H9 (cell line): ENCODE measurements at regions not wholly inside any gene's neighbourhood (a gene's known extent, or its start where the extent isn't known, plus 50 kb on each side); places are given as distances from the start of the nearest gene placed in this dataset.

Experiments
- DNase-seq: peaks from one replicate; pipeline ENCODE4 v3.0.0-alpha.2; 2017
- H2AFZ ChIP-seq: one replicate; pipeline ENCODE4 v1.6.1; 2013; ENCODE audit warnings: mild to moderate bottlenecking, low read length, control low read depth, moderate library complexity
- H2AK5ac ChIP-seq: 2 replicates; pipeline ENCODE4 v1.6.1; 2013; ENCODE audit warnings: low read length, control low read depth, mixed read lengths; ENCODE audit not compliant: insufficient read length
- H2BK120ac ChIP-seq: one replicate; pipeline ENCODE4 v1.6.1; 2013; ENCODE audit warnings: low read depth, mild to moderate bottlenecking, low read length, control low read depth, inconsistent platforms; ENCODE audit not compliant: poor library complexity, severe bottlenecking
- H2BK12ac ChIP-seq: 2 replicates; pipeline ENCODE4 v1.6.1; 2013; ENCODE audit warnings: low read length, control low read depth, mixed read lengths, low read depth; ENCODE audit not compliant: insufficient read length
- H2BK15ac ChIP-seq: 2 replicates; pipeline ENCODE4 v1.6.1; 2013; ENCODE audit warnings: low read depth, low read length, control low read depth
- H2BK20ac ChIP-seq: one replicate; pipeline ENCODE4 v1.6.1; 2013; ENCODE audit warnings: low read depth, mild to moderate bottlenecking, low read length, control low read depth, inconsistent platforms; ENCODE audit not compliant: poor library complexity, severe bottlenecking
- H2BK5ac ChIP-seq: 2 replicates; pipeline ENCODE4 v1.6.1; 2013; ENCODE audit warnings: low read length, control low read depth, mixed read lengths; ENCODE audit not compliant: insufficient read length
- H3K14ac ChIP-seq: 2 replicates; pipeline ENCODE4 v1.6.1; 2013; ENCODE audit warnings: low read length, control low read depth; ENCODE audit not compliant: insufficient read depth
- H3K18ac ChIP-seq: 2 replicates; pipeline ENCODE4 v1.6.1; 2013; ENCODE audit warnings: low read depth, mild to moderate bottlenecking, mixed read lengths, low read length, control low read depth; ENCODE audit not compliant: insufficient read length
- H3K23ac ChIP-seq: 2 replicates; pipeline ENCODE4 v1.6.1; 2013; ENCODE audit warnings: low read length, control low read depth, mixed read lengths, low read depth; ENCODE audit not compliant: insufficient read length
- H3K23me2 ChIP-seq: 2 replicates; pipeline ENCODE4 v1.6.1; 2013; ENCODE audit warnings: low read depth, mild to moderate bottlenecking, mixed read lengths, low read length, control low read depth; ENCODE audit not compliant: insufficient read length, poor library complexity, severe bottlenecking
- H3K27ac ChIP-seq: 2 replicates; pipeline ENCODE4 v1.5.1; 2013; ENCODE audit warnings: low read length, control low read depth, mixed read lengths, low read depth; ENCODE audit not compliant: insufficient read length
- H3K27me3 ChIP-seq: 2 replicates; pipeline ENCODE4 v1.6.1; 2013; ENCODE audit warnings: low read length, control low read depth, inconsistent platforms; ENCODE audit not compliant: insufficient read depth
- H3K4ac ChIP-seq: 2 replicates; pipeline ENCODE4 v1.6.1; 2013; ENCODE audit warnings: low read depth, mild to moderate bottlenecking, control low read depth, inconsistent platforms, low read length, moderate library complexity
- H3K4me1 ChIP-seq: 2 replicates; pipeline ENCODE4 v1.6.1; 2013; ENCODE audit warnings: low read length, control low read depth, inconsistent platforms; ENCODE audit not compliant: insufficient read depth
- H3K4me2 ChIP-seq: 2 replicates; pipeline ENCODE4 v1.6.1; 2013; ENCODE audit warnings: low read length, control low read depth, mixed read lengths; ENCODE audit not compliant: insufficient read length, insufficient read depth
- H3K56ac ChIP-seq: 2 replicates; pipeline ENCODE4 v1.6.1; 2013; ENCODE audit warnings: low read depth, mild to moderate bottlenecking, mixed read lengths, low read length, control low read depth; ENCODE audit not compliant: insufficient read length
- H3K79me1 ChIP-seq: 2 replicates; pipeline ENCODE4 v1.6.1; 2013; ENCODE audit warnings: low read depth, mild to moderate bottlenecking, moderate library complexity, low read length, control low read depth, inconsistent platforms; ENCODE audit not compliant: insufficient read depth, poor library complexity, severe bottlenecking
- H3K79me2 ChIP-seq: 2 replicates; pipeline ENCODE4 v1.6.1; 2013; ENCODE audit warnings: low read length, control low read depth, inconsistent platforms; ENCODE audit not compliant: insufficient read depth
- H3K9ac ChIP-seq: 2 replicates; pipeline ENCODE4 v1.6.1; 2013; ENCODE audit warnings: low read length, control low read depth, mixed read lengths; ENCODE audit not compliant: insufficient read length; ENCODE audit errors: extremely low read depth
- H3K9me3 ChIP-seq: one replicate; pipeline ENCODE4 v1.6.1; 2013; ENCODE audit warnings: low read depth, low read length, inconsistent platforms; ENCODE audit not compliant: control insufficient read depth
- H3T11ph ChIP-seq: one replicate; pipeline ENCODE4 v1.6.1; 2013; ENCODE audit warnings: mild to moderate bottlenecking, low read length, control low read depth, inconsistent platforms
- H4K20me1 ChIP-seq: one replicate; pipeline ENCODE4 v1.6.1; 2013; ENCODE audit not compliant: control insufficient read depth, insufficient read length, insufficient read depth
- H4K5ac ChIP-seq: 2 replicates; pipeline ENCODE4 v1.6.1; 2013; ENCODE audit warnings: low read depth, mild to moderate bottlenecking, mixed read lengths, low read length, control low read depth; ENCODE audit not compliant: insufficient read length
- H4K8ac ChIP-seq: replicated peaks from 2 replicates; pipeline ENCODE4 v1.6.1; 2013; ENCODE audit warnings: low read length, control low read depth, mixed read lengths, low read depth; ENCODE audit not compliant: insufficient read length
- H4K91ac ChIP-seq: 2 replicates; pipeline ENCODE4 v1.6.1; 2013; ENCODE audit warnings: low read depth, mild to moderate bottlenecking, moderate library complexity, mixed read lengths, low read length, control low read depth; ENCODE audit not compliant: insufficient read length
- H3K27ac Mint-ChIP-seq, 3 experiments: 2 replicates in 2 of 3; 3 replicates in 1 of 3; pipeline ENCODE4 v1.8.0; 2020 to 2021; ENCODE audit warnings: mixed read lengths in 3 of 3, mild to moderate bottlenecking in 1 of 3, moderate library complexity in 1 of 3
- H3K27me3 Mint-ChIP-seq: 2 replicates; pipeline ENCODE4 v1.8.0; 2021; ENCODE audit warnings: low read depth, mild to moderate bottlenecking, moderate library complexity, mixed read lengths
- H3K36me3 Mint-ChIP-seq, 3 experiments: 2 replicates in 2 of 3; 3 replicates in 1 of 3; pipeline ENCODE4 v1.8.0; 2020 to 2021; ENCODE audit warnings: low read depth in 3 of 3, mixed read lengths in 3 of 3; ENCODE audit not compliant: insufficient read depth in 1 of 3
- H3K4me1 Mint-ChIP-seq, 2 experiments: 2 replicates each; pipeline ENCODE4 v1.8.0; 2020; ENCODE audit warnings: mixed read lengths in 2 of 2
- H3K4me3 Mint-ChIP-seq, 2 experiments: 2 replicates in 1 of 2; 3 replicates in 1 of 2; pipeline ENCODE4 v1.8.0; 2020 to 2021; ENCODE audit warnings: mild to moderate bottlenecking in 2 of 2, mixed read lengths in 2 of 2, moderate library complexity in 1 of 2
- H3K9me3 Mint-ChIP-seq, 2 experiments: 2 replicates in 1 of 2; 3 replicates in 1 of 2; pipeline ENCODE4 v1.8.0; 2020; ENCODE audit warnings: mild to moderate bottlenecking in 2 of 2, mixed read lengths in 2 of 2, moderate library complexity in 1 of 2
- CTCF ChIP-seq: fragments of 200-600 bp; sonication (generic); conservative IDR thresholded peaks from 3 replicates; pipeline ENCODE4 v1.8.0; 2021; ENCODE audit warnings: antibody characterized with exemption, mild to moderate bottlenecking
- WGBS: extraction: QIAGEN DNeasy Blood & Tissue Kit; methylation state at CpG from one replicate; pipeline ENCODE4 v1.1.7; 2013; ENCODE audit warnings: missing lambda C conversion rate, low lambda C conversion rate, mixed read lengths; ENCODE audit not compliant: insufficient read length; ENCODE audit errors: extremely low coverage; 5-methylcytosine and 5-hydroxymethylcytosine counted together

- no peaks in the 10 kb centered on the region for H3K4me1 ChIP-seq
- no peak overlapping the region for H3K27ac ChIP-seq
- H2BK120ac ChIP-seq, result no peak overlapping the region
- WGBS, result no CpG with 5 or more reads among the region's 6 CpGs
- peaks cover 8 to 11% (median 9%) of the 10 kb centered on the region in 3 experiments for H3K36me3 Mint-ChIP-seq
- no peak overlapping the region for H4K5ac ChIP-seq
- no peaks in the 10 kb centered on the region for H3K79me1 ChIP-seq
- H2BK5ac ChIP-seq, result no peak overlapping the region
- no peak overlapping the region for H2BK15ac ChIP-seq
- H3K9ac ChIP-seq, result no peak overlapping the region
- no peak overlapping the region for H4K8ac ChIP-seq
- no peaks in the 10 kb centered on the region; the same call in 1 of the 2 replicates for H3K27me3 Mint-ChIP-seq
- no peak overlapping the region for H3K56ac ChIP-seq
- no peak overlapping the region for H3K4me2 ChIP-seq
- H3K9me3 ChIP-seq, result peaks cover 7% of the 10 kb centered on the region
- no peaks in the 10 kb centered on the region for H3K79me2 ChIP-seq
- H3K23me2 ChIP-seq, result no peaks in the 10 kb centered on the region
- H3K23ac ChIP-seq, result no peak overlapping the region
- no peak overlapping the region for H3K27ac Mint-ChIP-seq
- no peaks in the 10 kb centered on the region for H3K27me3 ChIP-seq
- no peak for DNase-seq
- H4K20me1 ChIP-seq, result no peaks in the 10 kb centered on the region
- H2BK20ac ChIP-seq, result no peak overlapping the region
- no peak overlapping the region for H3K4ac ChIP-seq
- no peak overlapping the region for H2BK12ac ChIP-seq
- H2AK5ac ChIP-seq, result no peak overlapping the region
- no peak overlapping the region for H3K4me3 Mint-ChIP-seq
- H3K14ac ChIP-seq, result no peak overlapping the region
- H3K9me3 Mint-ChIP-seq, result peaks cover 9 to 14% of the 10 kb centered on the region in 2 experiments
- H3T11ph ChIP-seq, result no peak overlapping the region
- H3K18ac ChIP-seq, result no peak overlapping the region
- TF ChIP-seq CTCF, result no peak
- H4K91ac ChIP-seq, result no peak overlapping the region
- H3K4me1 Mint-ChIP-seq, result peaks cover 7 to 13% of the 10 kb centered on the region in 2 experiments
- H2AFZ ChIP-seq, result no peak overlapping the region
Measured at GRCh38 chr10:36650274-36650673, 475.1 kb upstream of the ANKRD30A start.
